Fibroblast of skin of scalp (primary cell): ENCODE measurements at regions not wholly inside any gene's neighbourhood (a gene's known extent, or its start where the extent isn't known, plus 50 kb on each side); places are given as distances from the start of the nearest gene placed in this dataset.

Source experiments
- DNase-seq: peaks from one replicate; pipeline ENCODE4 v3.0.0-alpha.2; 2013

DNA sequence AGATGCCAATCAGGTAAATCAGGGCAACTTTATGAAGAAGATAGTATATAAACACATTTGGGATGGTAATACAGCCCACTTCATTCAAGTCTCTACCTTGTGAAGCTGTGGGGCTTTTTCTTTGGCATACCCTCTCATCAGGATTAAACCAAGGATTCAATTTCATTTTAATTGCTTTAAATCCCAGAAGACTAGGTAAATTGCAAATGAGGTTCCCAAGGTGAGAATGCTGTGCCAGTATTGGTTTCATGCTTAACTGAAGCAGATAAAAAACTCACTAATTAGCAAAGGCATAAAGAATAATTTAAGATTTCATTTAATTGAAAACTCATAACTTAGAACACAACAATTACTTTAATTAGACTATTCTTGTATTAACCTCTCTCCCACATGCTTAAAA, 1218.1 kb downstream of the FAM181B start:
- no peak for DNase-seq

DNA sequence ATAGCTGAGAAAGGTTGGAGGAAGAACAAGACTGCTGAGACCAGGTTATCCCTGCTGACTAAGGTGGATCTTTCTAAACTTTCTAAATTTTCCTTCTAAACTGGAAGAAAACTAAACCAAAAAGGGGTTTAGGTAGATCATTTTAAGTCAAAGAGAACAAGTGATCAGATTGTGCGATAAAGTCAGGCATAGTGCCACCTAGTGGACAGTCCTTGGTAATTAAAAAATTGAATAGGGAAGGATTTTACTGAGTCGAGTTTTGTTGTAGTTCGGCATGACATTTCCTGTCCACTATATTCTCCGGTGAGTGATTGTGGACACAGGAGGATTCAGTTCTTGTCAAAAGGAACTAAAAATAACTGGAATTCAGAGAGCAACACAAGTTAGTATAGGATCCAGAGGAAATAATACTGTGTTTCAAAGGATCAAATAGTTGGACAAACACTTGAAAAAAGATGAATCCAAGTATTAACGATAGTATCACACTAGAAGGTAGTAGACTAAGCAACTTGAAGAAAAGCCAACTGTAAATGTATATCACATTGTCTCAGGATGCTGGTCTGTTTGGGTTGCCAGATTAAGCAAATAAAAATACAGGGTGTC, 1236.4 kb downstream of the FAM181B start:
- DNase-seq: peak; percentile 34

DNA sequence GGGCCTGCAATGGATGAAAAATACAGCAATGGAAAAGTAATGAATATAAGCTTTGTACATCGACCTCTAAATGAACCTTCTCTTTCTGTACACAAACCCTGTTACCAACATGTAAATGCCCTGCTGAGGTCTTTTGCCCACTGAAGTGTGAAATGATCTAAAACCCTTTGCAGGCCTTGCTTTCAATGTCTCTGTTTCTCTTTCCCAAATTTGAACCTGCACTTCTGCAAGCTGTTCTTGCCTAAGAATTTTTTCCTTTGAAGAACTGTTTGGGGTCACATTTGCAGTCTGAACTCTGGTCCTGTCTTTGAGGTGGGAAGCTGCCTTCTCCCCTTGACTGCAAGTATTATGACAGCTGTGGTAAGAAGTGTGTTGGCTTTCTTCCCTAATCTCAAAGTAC, 1237.1 kb downstream of the FAM181B start:
- no peak for DNase-seq

DNA sequence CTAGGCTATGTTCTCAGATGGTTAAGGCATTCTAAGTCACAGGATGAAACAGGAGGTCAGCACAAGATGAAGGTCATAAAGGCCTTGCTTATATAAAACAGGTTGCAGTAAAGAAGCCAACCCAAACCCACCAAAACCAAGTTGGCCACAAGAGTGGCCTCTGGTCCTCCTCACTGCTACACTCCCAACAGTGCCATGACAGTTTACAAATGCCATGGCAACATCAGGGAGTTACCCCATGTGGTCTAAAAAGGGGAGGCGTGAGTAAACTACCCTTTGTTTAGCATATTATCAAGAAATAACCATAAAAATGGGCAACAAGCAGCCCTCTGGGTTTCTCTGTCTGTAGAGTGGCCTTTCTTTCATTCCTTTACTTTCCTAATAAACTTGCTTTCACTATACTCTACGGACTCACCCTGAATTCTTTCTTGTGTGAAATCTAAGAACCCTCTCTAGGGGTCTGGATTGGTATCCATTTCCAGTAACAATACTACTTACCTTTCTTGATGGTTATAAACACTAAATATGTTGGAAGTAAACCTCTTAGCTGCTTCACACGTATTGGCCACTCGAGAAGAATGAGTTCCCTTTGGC, 1237.9 kb downstream of the FAM181B start:
- DNase-seq: no peak

DNA sequence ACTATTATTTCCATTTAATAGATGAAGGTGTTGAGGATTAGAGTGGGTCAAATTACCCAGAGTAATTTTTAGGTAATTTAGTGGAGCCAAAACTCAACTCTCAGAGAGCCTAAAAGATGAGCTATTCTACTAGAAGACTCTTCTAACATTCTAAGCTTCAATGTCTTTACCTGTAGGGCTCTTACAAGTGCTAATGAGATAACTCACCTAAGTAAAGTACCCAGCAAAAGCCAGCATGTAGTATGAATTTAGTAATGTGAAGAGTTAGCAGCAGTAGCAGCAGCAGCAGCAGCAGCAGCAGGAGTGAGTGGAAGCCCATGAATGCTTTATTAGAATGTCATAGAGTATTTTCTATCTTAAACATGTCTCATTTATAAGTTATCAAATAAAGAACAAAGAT, 1239.2 kb downstream of the FAM181B start:
- no peak for DNase-seq

DNA sequence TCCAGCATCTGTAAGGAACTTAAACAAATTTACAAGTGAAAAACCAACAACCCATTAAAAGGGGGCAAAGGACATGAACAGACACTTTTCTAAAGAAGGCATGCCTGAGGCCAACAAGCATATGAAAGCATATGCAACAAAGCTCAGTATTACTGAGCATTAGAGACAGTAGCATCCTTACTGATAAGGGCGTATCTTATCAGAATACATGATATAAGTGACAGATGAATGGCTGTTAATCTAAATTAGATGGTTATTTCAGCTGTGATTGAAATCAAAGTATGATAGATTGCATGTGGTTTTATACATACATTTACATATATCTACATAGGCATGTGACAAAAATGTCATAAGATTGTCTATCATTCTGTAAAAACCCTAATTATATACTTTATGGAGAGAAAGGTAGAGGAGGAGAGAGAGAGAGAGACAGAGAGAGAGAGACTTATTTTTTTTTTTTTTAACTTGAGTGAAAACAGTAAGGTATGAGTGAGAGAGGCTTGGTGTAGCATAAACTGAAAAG, 1240.7 kb downstream of the FAM181B start:
- no peak for DNase-seq

DNA sequence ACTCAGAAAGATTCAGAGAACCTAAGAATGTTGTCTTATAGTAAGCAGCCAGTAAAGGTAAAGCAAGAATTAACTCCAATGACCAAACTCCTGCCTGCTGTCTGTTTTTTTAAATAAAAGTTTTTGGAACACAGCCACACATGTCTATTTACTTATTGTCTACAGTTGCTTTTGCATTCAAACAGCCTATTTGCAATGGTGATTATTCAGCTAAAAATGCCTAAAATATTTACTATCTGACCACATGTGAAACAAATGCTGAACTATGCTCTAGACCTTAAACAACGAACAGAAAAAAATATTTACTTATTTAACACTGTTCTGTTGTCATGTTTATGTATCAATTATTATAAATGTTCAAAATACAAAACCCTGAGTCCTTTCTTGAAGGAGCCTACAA, 1246.6 kb downstream of the FAM181B start:
- DNase-seq: no peak

DNA sequence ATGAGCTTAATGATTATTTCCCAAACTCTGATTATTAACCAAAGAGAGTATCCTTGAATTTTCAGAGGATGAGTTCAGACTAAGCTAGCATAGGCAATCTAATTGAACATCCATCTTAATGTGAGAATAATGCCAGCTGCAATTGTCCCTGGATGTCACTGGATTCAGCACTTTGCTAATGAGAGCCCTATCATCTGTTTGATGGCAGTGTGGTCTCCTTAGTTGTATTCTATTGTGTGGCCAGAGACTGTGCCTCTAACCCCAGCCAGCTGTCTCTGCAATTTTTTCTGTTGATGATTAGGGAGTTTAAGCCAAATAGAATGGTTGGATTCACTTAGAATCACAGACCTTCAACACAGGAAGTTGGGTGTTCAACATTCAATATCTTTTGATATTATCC, 1249.5 kb downstream of the FAM181B start:
- DNase-seq: no peak

DNA sequence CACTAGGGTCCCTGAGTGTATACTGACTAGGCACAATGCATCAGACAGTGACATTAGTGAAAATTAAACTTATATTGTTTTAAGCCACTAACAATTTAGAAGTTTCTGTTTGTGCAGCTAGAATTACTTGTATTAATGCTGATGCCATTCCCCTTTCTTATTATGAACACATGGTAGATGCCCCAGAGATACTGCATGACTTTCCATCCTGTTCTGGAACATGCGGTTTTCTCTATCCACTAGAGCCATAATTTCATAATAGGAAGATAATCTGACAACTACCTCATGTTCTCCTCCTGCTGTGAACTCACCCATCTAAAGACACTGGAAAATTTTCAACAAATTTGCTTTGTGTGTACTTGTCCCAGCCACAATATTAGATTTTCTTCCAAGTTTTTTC, 1256.4 kb downstream of the FAM181B start:
- no peak for DNase-seq

DNA sequence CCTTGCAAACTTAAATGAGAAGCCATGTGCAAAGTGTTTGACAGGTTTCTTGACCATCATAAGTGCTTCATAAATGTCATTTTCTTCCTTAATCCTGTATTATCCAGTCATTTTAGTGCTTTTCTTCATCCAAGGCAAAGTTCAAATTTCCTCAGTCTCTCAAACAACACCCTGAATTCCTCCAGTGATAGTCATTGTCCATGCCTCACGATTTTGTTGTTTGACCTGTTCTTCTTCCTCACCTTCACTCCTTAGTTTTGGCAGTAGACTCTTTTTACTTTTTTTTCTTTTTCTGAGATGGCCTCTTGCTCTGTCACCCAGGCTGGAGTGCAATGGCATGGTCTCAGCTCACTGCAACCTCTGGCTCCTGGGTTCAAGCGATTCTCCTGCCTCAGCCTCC, 1257.3 kb downstream of the FAM181B start:
- DNase-seq: no peak

DNA sequence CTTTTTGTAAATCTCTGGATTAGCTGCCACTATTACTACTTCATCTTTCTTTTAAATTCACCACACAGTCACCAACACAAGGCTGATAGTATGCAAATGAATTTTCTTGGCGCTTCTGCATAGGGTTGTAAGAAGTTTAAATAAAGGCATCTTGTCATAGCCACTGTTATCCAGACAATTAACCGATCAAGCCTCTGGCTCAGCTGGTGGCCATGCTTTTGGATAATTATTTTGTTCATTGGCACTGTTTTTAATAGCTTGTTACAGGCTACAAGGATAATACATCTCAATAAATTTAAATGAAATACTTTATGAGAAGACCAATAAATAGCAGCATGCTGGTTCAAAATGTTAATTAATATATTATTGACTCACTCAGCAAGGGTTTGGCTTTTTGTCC, 1261.0 kb downstream of the FAM181B start:
- no peak for DNase-seq

DNA sequence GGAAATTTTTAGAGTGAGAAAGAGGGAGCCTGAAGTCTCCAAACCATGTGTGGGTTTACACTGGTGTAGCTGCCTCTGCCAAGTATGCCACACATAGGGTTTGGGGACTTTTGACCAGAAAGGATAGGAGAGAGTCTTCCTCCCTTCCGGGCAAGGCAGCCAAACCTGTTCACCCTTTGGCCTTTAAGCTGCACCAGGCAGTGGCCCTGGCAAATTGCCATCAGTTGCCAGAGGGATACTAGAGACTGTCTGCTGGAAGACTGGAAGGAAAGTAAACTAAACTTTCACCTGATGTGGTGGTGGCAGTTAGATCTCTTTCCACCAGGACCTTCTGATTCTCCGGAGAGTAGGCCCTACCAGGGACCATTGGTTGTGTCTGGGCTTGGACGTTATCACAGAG, 1263.2 kb downstream of the FAM181B start:
- DNase-seq: no peak

DNA sequence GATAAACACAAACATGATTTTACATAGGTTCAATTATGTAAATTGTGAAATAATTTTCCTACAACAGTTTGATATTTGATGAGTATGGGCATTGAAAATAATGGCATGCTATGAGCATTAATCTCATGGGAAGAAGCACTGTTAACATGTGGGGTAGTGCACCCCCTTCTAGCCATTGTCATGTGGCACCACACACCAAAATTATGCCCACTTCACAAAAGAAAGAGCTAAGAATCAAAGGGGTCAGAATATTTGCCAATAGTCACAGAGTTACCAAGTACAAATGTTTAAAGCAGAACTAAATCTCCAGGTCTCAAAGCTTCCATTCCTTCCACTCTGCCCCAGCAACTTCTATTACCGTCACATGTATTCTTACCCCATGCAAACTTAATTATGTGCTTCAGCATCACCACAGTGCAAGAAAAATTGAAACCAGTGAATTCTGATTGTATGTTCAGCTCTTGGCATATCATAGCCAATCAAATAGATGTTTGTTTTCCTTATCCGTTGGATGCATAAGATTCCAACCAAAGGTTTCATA, 1273.8 kb downstream of the FAM181B start:
- DNase-seq: no peak

DNA sequence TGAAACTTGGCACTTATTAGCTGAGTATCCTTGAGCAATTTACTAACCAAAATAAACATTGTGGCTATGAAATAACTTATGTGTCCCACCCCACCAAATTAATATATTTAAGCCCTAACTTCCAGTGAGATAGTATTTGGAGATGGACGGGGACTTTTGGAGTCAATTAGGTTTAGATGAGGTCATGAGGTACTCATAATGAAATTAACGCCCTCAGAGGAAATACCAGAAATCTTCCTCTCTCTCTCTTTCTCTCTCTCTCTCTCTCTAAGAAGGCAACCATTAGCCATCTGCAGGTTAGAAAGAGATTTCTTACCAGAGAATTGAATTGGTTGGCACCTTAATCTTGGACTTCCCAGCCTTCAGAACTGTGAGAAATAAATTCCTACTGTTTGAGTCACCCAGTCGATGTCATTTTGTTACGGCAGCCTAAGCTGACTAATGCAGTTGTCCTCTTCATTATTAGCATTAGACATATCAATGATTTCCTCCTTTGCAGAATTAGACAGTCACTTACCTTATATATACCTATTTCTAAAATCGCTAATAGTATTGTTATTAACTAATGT, 1284.0 kb downstream of the FAM181B start:
- DNase-seq: no peak

DNA sequence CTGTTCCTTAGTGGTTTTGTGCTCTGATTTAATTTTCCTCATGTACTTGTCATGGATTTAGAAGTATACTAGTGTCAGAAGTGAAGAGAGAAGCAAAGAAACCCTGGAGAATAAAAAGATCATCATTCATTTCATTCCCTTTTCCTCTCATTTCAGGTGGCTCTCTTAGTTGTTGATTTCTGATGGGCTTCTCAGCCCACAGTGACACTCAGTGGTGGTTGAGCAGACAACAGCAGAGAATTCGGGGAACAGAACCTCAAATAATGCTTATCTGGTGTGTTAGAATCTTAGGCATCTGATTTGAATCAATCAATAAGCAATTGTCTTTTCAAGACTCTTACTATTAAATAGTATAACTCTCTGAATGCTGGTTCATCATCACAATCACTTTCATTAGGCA, 1289.4 kb downstream of the FAM181B start:
- DNase-seq: no peak

DNA sequence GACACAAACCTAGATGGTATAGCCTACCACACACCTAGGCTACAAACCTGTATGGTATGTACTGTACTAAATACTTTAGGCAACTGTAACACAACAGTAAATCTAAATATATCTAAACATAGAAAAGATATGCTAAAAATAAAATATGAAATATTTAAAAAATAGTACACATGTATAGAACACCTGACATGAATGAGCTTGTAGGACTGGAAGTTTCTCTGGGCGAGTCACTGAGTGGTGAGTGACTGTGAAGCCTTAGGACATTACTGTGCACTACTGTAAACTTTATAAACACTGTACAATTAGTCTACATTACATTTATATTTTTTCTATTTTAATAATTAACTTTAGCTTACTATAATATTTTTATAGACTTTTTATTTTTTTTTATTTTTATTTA, 1301.3 kb downstream of the FAM181B start:
- no peak for DNase-seq

DNA sequence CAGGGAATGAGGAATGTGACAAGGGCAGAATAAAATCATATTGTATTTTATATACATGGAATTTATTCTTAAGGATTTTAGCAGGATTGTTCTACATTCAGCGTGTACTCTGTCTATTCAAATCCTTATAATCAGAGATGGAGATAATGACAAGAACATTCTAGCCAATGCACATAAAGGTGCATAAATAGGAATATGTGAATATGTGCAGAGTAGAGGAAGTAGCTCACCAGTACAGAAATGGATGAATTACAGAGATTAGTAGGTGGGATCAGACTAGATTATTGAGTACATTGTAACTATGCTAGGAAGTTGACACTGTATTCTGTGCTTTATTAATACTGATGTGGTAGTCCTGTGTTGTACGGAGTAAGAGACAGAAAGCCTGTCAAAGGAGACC, 1308.8 kb downstream of the FAM181B start:
- no peak for DNase-seq

DNA sequence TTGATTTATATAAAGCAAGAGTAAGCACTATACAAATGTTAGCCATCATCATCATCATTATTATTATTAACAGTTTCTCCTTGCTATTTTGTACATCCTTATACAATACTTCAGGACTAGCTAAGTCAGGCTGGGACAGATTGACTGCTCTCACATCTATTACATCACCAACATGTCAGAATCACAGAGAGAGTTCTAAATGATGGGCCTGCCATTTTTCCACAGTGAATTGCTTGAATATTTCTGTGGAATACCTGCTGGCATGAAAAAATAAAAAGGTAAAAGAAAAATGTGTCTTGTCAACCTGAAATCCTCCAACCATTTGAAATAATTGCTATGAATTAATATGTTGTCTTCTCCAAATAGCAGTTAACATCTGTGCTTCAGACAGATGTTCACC, 1311.3 kb downstream of the FAM181B start:
- no peak for DNase-seq

DNA sequence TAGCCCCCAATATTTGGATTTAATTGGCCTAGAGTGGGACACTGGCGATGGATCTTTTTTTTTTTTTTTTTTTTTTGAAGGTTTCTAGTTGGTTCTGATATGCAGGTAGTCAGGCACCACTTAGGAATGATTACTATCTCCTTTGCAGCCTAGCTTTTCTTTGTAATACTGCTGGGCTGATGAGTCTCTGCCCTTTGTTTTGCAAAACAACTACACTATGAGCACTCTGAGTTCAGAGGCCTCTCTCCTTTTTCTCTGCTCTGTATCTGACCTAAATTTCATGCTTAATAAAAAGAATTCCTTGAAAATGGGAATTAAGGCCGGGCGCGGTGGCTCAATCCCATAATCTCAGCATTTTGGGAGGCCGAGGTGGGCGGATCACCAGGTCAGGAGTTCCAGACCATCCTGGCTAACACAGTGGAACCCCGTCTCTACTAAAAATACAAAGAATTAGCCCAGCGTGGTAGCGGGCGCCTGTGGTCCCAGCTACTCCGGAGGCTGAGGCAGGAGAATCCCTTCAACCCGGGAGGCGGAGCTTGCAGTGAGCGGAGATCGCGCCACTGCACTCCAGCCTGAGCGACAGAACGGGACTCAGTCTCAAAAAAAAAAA, 1312.3 kb downstream of the FAM181B start:
- DNase-seq: no peak

DNA sequence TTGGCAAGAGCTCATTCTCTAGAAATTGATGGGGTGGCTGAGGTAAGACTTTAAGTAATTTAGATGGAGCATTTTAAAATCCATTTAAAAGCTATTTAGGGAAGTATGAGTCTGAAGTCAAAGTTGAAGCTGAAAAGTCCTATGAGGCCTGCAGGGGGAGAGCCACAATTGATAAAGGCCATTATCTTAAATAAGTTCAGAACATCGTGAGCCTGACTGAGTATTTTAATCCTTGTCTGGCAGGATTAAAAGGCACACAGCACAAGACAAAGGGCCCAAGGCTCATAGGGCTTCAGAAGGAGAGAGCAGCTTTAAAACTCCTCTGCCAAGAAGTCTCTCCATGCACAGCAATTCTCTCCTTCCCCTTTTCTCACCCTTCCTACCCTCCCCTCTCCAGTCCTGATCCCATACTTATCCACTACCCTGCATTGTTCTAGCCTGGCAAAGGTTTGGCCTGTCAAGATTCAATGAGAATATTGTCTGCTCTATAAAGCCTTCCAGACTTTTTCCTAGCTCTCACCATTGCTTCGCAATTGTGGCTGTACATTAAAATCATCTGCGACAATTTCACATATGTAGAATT, 1312.9 kb downstream of the FAM181B start:
- DNase-seq: no peak

DNA sequence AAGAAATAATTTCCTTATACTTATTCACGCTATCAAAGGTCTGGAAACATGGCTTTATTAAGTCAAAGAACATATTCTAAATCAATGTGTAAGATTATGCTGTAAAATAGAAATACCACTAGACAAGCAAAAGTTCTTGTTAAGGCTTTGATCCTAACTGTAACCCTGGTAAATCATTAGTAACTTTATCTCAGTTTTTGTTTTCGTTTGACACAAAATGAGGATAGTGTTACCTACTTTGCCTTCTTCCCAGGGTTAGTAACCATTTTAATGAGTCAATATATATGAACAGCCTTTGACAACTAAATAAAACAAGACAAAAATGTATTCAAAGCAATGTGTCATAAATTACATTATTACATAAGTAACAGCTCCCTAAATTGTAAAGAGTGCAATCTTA, 1336.3 kb downstream of the FAM181B start:
- no peak for DNase-seq

DNA sequence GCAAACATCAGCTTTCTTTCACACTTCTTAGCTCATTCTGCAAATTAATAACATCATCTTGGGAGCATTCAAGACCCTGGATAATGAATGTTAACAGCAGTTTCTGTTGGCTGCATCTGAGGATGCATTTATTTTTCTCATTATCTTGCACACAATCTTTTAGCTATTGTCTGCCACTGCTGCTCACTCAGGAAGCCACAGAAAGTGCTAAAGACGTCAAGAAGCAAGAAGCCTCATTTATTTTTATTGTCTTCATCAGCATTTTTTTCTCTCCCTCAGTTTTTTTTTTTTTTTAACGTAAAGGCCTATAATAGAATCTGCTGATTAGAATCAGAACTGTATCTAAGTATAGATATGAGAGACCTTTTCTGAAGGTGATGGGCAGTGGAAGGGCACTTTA, 1339.4 kb downstream of the FAM181B start:
- DNase-seq: no peak

DNA sequence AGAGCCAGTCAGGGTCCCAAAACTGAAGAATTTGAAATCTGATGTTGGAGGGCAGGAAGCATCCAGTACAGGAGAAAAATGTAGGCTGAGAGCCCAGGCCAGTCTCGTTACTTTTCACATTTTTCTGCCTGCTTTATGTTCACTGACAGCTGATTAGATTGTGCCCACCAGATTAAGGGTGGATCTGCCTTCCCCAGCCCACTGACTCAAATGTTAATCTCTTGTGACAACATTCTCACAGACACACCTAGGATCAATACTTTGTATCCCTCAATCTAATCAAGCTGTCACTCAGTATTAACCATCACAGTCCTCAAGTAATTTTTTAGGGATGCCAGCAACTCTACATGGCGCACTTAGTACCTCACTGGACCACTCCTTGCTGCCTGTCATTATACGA, 1345.3 kb downstream of the FAM181B start:
- DNase-seq: no peak
